SK-N-SH (cell line): ENCODE measurements at regions not wholly inside any gene's neighbourhood (a gene's known extent, or its start where the extent isn't known, plus 50 kb on each side); places are given as distances from the start of the nearest gene placed in this dataset.

ENCODE experiments used
- CTCF ChIA-PET: fragments of 300-600, 350-600 bp; formaldehyde crosslinking; extraction: SDS; loops from one replicate; lab custom pipeline; 2021; lab: Yijun Ruan, JAX
- POLR2A ChIA-PET: fragments of 350-600 bp; sonication (Branson Sonifier 250); formaldehyde crosslinking; extraction: SDS; loops from one replicate; lab custom pipeline; 2020; ENCODE audit warnings: antibody characterized with exemption, inconsistent platforms; lab: Yijun Ruan, JAX
- DNase-seq: peaks from one replicate; pipeline ENCODE4 v3.0.0; 2012
- H2AFZ ChIP-seq: fragments of 200-600 bp; sonication (generic); 2 replicates; pipeline ENCODE4 v1.8.1; 2016; ENCODE audit warnings: antibody characterized with exemption, mild to moderate bottlenecking, low read depth
- H3F3A ChIP-seq: fragments of 200-600 bp; sonication (generic); replicated peaks from 2 replicates; pipeline ENCODE3; 2016; ENCODE audit warnings: antibody characterized with exemption, mild to moderate bottlenecking; ENCODE audit not compliant: insufficient read depth
- H3K27ac ChIP-seq, 2 experiments: fragments of 200-500 bp in 1 of 2; fragments of 200-600 bp in 1 of 2; sonication (Bioruptor generic) in 1 of 2; sonication (generic), shearing (Covaris generic) in 1 of 2; 2 replicates each; pipeline versions ENCODE4 v1.5.1 to v1.6.1; 2014 to 2016; ENCODE audit warnings: low read depth in 2 of 2, inconsistent platforms in 1 of 2, low read length in 1 of 2, mild to moderate bottlenecking in 1 of 2, mixed read lengths in 1 of 2
- H3K27me3 ChIP-seq: fragments of 200-600 bp; sonication (generic), shearing (Covaris generic); 2 replicates; pipeline ENCODE4 v1.6.1; 2016; ENCODE audit warnings: mixed run types; ENCODE audit not compliant: insufficient read depth
- H3K36me3 ChIP-seq, 2 experiments: fragments of 200-500 bp in 1 of 2; fragments of 200-600 bp in 1 of 2; sonication (Bioruptor generic) in 1 of 2; sonication (generic) in 1 of 2; replicated peaks in 1 of 2; 2 replicates each; pipeline versions ENCODE3 to v1.5.1; 2014 to 2016; ENCODE audit warnings: low read length in 1 of 2, mild to moderate bottlenecking in 1 of 2; ENCODE audit not compliant: insufficient read depth in 2 of 2, control insufficient read depth in 1 of 2
- H3K4me1 ChIP-seq, 2 experiments: fragments of 200-500 bp in 1 of 2; fragments of 200-600 bp in 1 of 2; sonication (Bioruptor generic) in 1 of 2; sonication (generic), shearing (Covaris generic) in 1 of 2; 2 replicates each; pipeline versions ENCODE4 v1.5.1 to v1.6.1; 2014 to 2016; ENCODE audit warnings: low read depth in 1 of 2, low read length in 1 of 2, mixed run types in 1 of 2; ENCODE audit not compliant: insufficient read depth in 2 of 2, control insufficient read depth in 1 of 2
- H3K4me2 ChIP-seq: fragments of 200-600 bp; sonication (generic), shearing (Covaris generic); 2 replicates; pipeline ENCODE4 v1.6.1; 2017; ENCODE audit warnings: mixed run types
- H3K4me3 ChIP-seq, 2 experiments: fragments of 200-500 bp in 1 of 2; fragments of 200-600 bp in 1 of 2; sonication (Bioruptor generic) in 1 of 2; sonication (generic), shearing (Covaris generic) in 1 of 2; 2 replicates each; pipeline versions ENCODE4 v1.5.1 to v1.8.1; 2014 to 2016; ENCODE audit warnings: low read depth in 2 of 2, inconsistent platforms in 1 of 2, low read length in 1 of 2, mild to moderate bottlenecking in 1 of 2, mixed read lengths in 1 of 2, moderate library complexity in 1 of 2
- H3K79me2 ChIP-seq: fragments of 200-600 bp; sonication (generic); 2 replicates; pipeline ENCODE4 v1.8.1; 2017; ENCODE audit warnings: mild to moderate bottlenecking; ENCODE audit not compliant: insufficient read depth
- H3K9ac ChIP-seq: fragments of 200-600 bp; sonication (generic); 2 replicates; pipeline ENCODE4 v1.6.1; 2017; ENCODE audit warnings: mixed run types
- H3K9me2 ChIP-seq: fragments of 200-600 bp; sonication (generic); 2 replicates; pipeline ENCODE4 v1.6.1; 2017; ENCODE audit warnings: mixed run types
- H3K9me3 ChIP-seq: fragments of 200-600 bp; sonication (generic); 2 replicates; pipeline ENCODE4 v1.6.1; 2017; ENCODE audit warnings: mixed run types, mild to moderate bottlenecking, moderate library complexity
- H4K20me1 ChIP-seq: fragments of 200-600 bp; sonication (generic); 2 replicates; pipeline ENCODE4 v1.6.1; 2017; ENCODE audit warnings: mild to moderate bottlenecking, mixed run types; ENCODE audit not compliant: insufficient read depth
- EZH2phosphoT487 ChIP-seq: fragments of 200-600 bp; sonication (generic); IDR thresholded peaks from 2 replicates; pipeline ENCODE4 v1.6.1; 2017; ENCODE audit warnings: low read depth, mixed run types, mild to moderate bottlenecking, antibody characterized with exemption, moderate library complexity, borderline replicate concordance
- FOSL2 ChIP-seq: IDR thresholded peaks from 2 replicates; pipeline ENCODE4 v1.4.0; 2012; ENCODE audit warnings: low read depth, mild to moderate bottlenecking, moderate library complexity, borderline replicate concordance
- GABPA ChIP-seq: IDR thresholded peaks from 2 replicates; pipeline ENCODE4 v1.4.0; 2012; ENCODE audit warnings: low read depth, mild to moderate bottlenecking
- MEF2A ChIP-seq: IDR thresholded peaks from 2 replicates; pipeline ENCODE4 v1.4.0; 2012; ENCODE audit warnings: low read depth, borderline replicate concordance
- NFIC ChIP-seq: IDR thresholded peaks from 2 replicates; pipeline ENCODE4 v1.4.0; 2012; ENCODE audit warnings: borderline replicate concordance
- NRF1 ChIP-seq: IDR thresholded peaks from 2 replicates; pipeline ENCODE4 v1.6.1; 2012; ENCODE audit warnings: low read depth, mild to moderate bottlenecking, low read length
- RCOR1 ChIP-seq: fragments of 150-350 bp; IDR thresholded peaks from 2 replicates; pipeline ENCODE4 v1.6.1; 2017; ENCODE audit warnings: antibody characterized with exemption, low read length
- TCF12 ChIP-seq: IDR thresholded peaks from 2 replicates; pipeline ENCODE4 v1.4.0; 2012
- USF2 ChIP-seq: fragments of 150-350 bp; IDR thresholded peaks from 2 replicates; pipeline ENCODE4 v1.6.1; 2017; ENCODE audit warnings: antibody characterized with exemption, low read length, low read depth, borderline replicate concordance
- WGBS: methylation state at CpG from one replicate; pipeline ENCODE4 v1.1.6; 2017; ENCODE audit warnings: low lambda C conversion rate; 5-methylcytosine and 5-hydroxymethylcytosine counted together
- TF ChIP-seq, protein P1 (sequence below): IDR thresholded peaks from 2 replicates; pipeline ENCODE4 v1.4.0; 2012; ENCODE audit warnings: low read depth, borderline replicate concordance
- TF ChIP-seq, protein P2 (sequence below): fragments of 200-600 bp; sonication (generic); IDR thresholded peaks from 2 replicates; pipeline ENCODE4 v1.6.1; 2017; ENCODE audit warnings: antibody characterized with exemption, mild to moderate bottlenecking, moderate library complexity

DNA sequence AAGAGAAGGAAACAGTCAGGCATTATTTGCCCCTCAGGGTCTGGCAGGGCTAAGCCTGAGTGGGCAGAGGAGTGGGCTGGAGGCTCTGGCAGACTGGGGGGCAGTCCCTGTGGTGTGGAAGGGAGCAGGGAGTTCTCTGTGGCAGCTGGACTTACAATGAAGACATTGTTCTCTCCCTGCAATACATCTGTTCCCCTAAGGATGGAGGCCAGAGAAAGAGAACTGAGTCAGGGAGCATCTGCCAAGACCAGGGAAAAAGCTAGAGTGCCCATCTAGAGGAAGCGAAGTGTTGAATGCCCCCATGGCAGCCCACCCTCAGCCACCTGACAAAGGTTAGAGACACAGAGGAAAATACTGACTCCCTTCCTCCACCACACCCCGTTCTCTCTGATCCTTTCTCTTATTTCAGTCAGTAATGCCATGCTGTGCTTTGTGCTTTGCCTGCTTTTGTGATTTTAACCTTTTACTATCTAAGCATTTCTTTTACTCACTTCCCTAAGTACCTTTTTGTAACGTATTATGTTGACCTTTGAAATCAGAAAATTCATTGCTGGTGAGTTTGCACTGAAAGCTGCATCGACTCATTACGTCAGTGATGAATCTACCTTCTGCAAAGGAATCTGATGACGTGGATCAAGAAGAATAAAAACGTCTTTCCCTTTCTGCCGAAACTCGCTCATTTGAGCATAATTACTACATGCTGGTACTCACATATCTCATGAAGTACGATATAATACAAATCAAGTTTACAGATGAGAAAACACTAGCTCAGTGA, 76.0 kb downstream of the ACTL7B start:
- CTCF ChIA-PET: interaction anchor here (1.0 kb wide), 1 partner anchor 18 kb away, joined by 3 read pairs; no protein-coding TSS in a partner anchor
- H3K36me3 ChIP-seq: no peaks in the 10 kb centered on the region
- H3K27ac ChIP-seq: no peak overlapping the region
- H3K9ac ChIP-seq: no peak overlapping the region
- 5% methylated on average over 10 of the region's 10 CpGs for WGBS
- no peaks in the 10 kb centered on the region for H3F3A ChIP-seq
- no peak overlapping the region for H3K4me3 ChIP-seq
- no peak overlapping the region for H2AFZ ChIP-seq
- no peak for DNase-seq
- H4K20me1 ChIP-seq: no peaks in the 10 kb centered on the region
- POLR2A ChIA-PET: no interaction called here
- no peak for TF ChIP-seq EZH2phosphoT487
- TF ChIP-seq RCOR1: no peak
- no peak for TF ChIP-seq FOSL2
- no peak for TF ChIP-seq TCF12
- TF ChIP-seq MEF2A: no peak
- TF ChIP-seq, protein P1, sequence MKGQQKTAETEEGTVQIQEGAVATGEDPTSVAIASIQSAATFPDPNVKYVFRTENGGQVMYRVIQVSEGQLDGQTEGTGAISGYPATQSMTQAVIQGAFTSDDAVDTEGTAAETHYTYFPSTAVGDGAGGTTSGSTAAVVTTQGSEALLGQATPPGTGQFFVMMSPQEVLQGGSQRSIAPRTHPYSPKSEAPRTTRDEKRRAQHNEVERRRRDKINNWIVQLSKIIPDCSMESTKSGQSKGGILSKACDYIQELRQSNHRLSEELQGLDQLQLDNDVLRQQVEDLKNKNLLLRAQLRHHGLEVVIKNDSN: no peak
- TF ChIP-seq NRF1: no peak
- H3K4me2 ChIP-seq: no peak overlapping the region
- no peaks in the 10 kb centered on the region for H3K79me2 ChIP-seq
- no peaks in the 10 kb centered on the region for H3K4me1 ChIP-seq
- H3K9me3 ChIP-seq: no peaks in the 10 kb centered on the region
- H3K9me2 ChIP-seq: no peaks in the 10 kb centered on the region
- peaks cover 62% of the 10 kb centered on the region for H3K27me3 ChIP-seq

- ChIA-PET POLR2A (no interaction called here), CTCF (interaction anchor here (1.2 kb wide), 1 partner anchor 15 kb away, joined by 3 read pairs; no protein-coding TSS in a partner anchor)
- DNase-seq: no peak
- no peak overlapping the region for H3K27ac ChIP-seq
- H3K4me2 ChIP-seq: no peak overlapping the region
- H3K9me3 ChIP-seq: no peaks in the 10 kb centered on the region
- H3K79me2 ChIP-seq: no peaks in the 10 kb centered on the region
- TF ChIP-seq, protein P2, sequence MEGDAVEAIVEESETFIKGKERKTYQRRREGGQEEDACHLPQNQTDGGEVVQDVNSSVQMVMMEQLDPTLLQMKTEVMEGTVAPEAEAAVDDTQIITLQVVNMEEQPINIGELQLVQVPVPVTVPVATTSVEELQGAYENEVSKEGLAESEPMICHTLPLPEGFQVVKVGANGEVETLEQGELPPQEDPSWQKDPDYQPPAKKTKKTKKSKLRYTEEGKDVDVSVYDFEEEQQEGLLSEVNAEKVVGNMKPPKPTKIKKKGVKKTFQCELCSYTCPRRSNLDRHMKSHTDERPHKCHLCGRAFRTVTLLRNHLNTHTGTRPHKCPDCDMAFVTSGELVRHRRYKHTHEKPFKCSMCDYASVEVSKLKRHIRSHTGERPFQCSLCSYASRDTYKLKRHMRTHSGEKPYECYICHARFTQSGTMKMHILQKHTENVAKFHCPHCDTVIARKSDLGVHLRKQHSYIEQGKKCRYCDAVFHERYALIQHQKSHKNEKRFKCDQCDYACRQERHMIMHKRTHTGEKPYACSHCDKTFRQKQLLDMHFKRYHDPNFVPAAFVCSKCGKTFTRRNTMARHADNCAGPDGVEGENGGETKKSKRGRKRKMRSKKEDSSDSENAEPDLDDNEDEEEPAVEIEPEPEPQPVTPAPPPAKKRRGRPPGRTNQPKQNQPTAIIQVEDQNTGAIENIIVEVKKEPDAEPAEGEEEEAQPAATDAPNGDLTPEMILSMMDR: peak; percentile 18
- TF ChIP-seq NFIC (no peak), USF2 (no peak), GABPA (no peak)
- H3K4me1 ChIP-seq: no peaks in the 10 kb centered on the region
- no peaks in the 10 kb centered on the region for H3K36me3 ChIP-seq
- H4K20me1 ChIP-seq: no peaks in the 10 kb centered on the region
- H3K27me3 ChIP-seq: peaks cover 63% of the 10 kb centered on the region
- no peak overlapping the region for H3K4me3 ChIP-seq
- 3% methylated on average over 4 of the region's 4 CpGs for WGBS
- H2AFZ ChIP-seq: no peak overlapping the region
- H3F3A ChIP-seq: no peaks in the 10 kb centered on the region
- no peaks in the 10 kb centered on the region for H3K9me2 ChIP-seq
- no peak overlapping the region for H3K9ac ChIP-seq
Measured at GRCh38 chr9:108776920-108777639, 78.7 kb downstream of the ACTL7B start.
